ENCODE measurements at regions not wholly inside any gene's neighbourhood (a gene's known extent, or its start where the extent isn't known, plus 50 kb on each side); places are given as distances from the start of the nearest gene placed in this dataset.

GRCh38 chr5:103441523-103441922, 121.1 kb downstream of the NUDT12 start:
- TF ChIP-seq CTCF (IDR thresholded peaks at IDR 0.05; ENCODE audit: extremely low read depth in 1 of 2, insufficient read depth in 1 of 2, low read depth in 1 of 2, low read length in 2 of 2) (no peak), EZH2 (IDR thresholded peaks at IDR 0.05; ENCODE audit: borderline replicate concordance, low read depth, low read length, severe bottlenecking) (no peak), GATA2 (IDR thresholded peaks at IDR 0.05; ENCODE audit: insufficient read depth, insufficient read length, low read depth, low read length) (no peak), POLR2AphosphoS5 (IDR thresholded peaks at IDR 0.05; ENCODE audit: insufficient read depth, low read depth, low read length) (no peak), JUN (IDR thresholded peaks at IDR 0.05; ENCODE audit: borderline replicate concordance, insufficient read depth, insufficient read length, low read depth) (no peak), MYC (IDR thresholded peaks at IDR 0.05; ENCODE audit: low read depth, low read length) (no peak), FOS (IDR thresholded peaks at IDR 0.05; ENCODE audit: borderline replicate concordance, insufficient read depth, low read length) (no peak), MAX (IDR thresholded peaks at IDR 0.05; ENCODE audit: insufficient read depth, insufficient read length) (no peak), POLR2A (IDR thresholded peaks at IDR 0.05; ENCODE audit: low read depth, low read length) (no peak)
- no peak overlapping the region for H3K27ac ChIP-seq (ENCODE audit: insufficient read depth, low read depth, low read length)
- H3K9me1 ChIP-seq (replicated peaks; ENCODE audit: control insufficient read depth, extremely low read depth, insufficient read depth, low read length) = no peaks in the 10 kb centered on the region
- no peak overlapping the region for H2AFZ ChIP-seq (ENCODE audit: low read depth, low read length)
- no peaks in the 10 kb centered on the region for H3K4me1 ChIP-seq (ENCODE audit: control insufficient read depth, extremely low read depth, insufficient read depth, low read length)
- no peaks in the 10 kb centered on the region for H3K27me3 ChIP-seq (ENCODE audit: control insufficient read depth in 2 of 2, insufficient read depth in 2 of 2, low read length in 2 of 2)
- no peaks in the 10 kb centered on the region for H4K20me1 ChIP-seq (replicated peaks; ENCODE audit: control insufficient read depth, extremely low read depth, insufficient read depth, low read length)
- no TSS peak for BruUV-seq (replicated peaks)
- H3K79me2 ChIP-seq (ENCODE audit: control insufficient read depth, insufficient read depth, low read length) = no peaks in the 10 kb centered on the region
- DNase-seq (ENCODE audit: low read depth, low spot score) (no peak), FAIRE-seq (no peak)
- H3K4me2 ChIP-seq (ENCODE audit: insufficient read depth, low read length) = no peak overlapping the region
- no peaks in the 10 kb centered on the region for H3K36me3 ChIP-seq (ENCODE audit: control insufficient read depth in 2 of 2, extremely low read depth in 1 of 2, insufficient read depth in 2 of 2, low read length in 2 of 2)
- no peak overlapping the region for H3K4me3 ChIP-seq (replicated peaks in 1 of 3; ENCODE audit: insufficient read depth in 1 of 3, low read depth in 1 of 3, low read length in 3 of 3)
- dilution Hi-C loops (cut with MboI; ENCODE audit: extremely low pct_ligation_motif_present, low sequenced_read_pairs) = no loop called here
- no peaks in the 10 kb centered on the region for H3K9me3 ChIP-seq (replicated peaks; ENCODE audit: control insufficient read depth, insufficient read depth, low read length)
- H3K9ac ChIP-seq (replicated peaks; ENCODE audit: extremely low read depth, insufficient read depth, low read length) = no peak overlapping the region
- intact Hi-C loops (cut with micrococcal nuclease) = no loop called here
- POLR2A ChIA-PET = no interaction called here
- CTCF ChIA-PET = interaction anchor here (0.7 kb wide), 1 partner anchor 11 kb away, joined by 3 read pairs; no protein-coding TSS in a partner anchor

Data from endothelial cell of umbilical vein (primary cell).